ENCODE measurements at regions not wholly inside any gene's neighbourhood (a gene's known extent, or its start where the extent isn't known, plus 50 kb on each side); places are given as distances from the start of the nearest gene placed in this dataset.

DNA sequence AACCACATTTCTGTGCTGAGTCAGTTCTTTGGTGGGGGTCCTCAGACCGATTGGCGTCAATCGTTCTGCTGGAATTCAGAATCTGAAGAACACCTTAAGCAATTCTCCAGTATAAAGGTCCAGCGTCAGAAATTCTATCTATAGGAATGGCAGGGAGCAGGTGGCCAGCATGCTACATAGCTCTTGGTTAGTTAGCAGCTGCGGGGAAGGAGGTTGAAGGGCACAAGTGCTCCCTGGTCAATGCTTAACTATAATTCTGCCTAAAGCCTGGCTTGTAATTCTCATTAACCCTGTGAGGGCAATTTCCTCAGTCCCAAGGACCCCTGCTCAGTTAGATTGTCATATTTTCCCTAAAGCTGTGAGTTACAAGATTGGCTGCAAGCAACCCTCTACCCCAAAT is 54.3 kb upstream of the GALNT2 start:
- TF ChIP-seq CTCF (optimal IDR thresholded peaks at IDR 0.05 in 1 of 3, IDR thresholded peaks at IDR 0.05 in 1 of 3, conservative IDR thresholded peaks at IDR 0.05 in 1 of 3; ENCODE audit: extremely low read depth in 1 of 3, insufficient read depth in 2 of 3, low read length in 3 of 3) (no peak), EZH2 (IDR thresholded peaks at IDR 0.05; ENCODE audit: low read length) (no peak)

Measured in keratinocyte (primary cell).